Body of pancreas (tissue), 4 donors: ENCODE measurements at regions not wholly inside any gene's neighbourhood (a gene's known extent, or its start where the extent isn't known, plus 50 kb on each side); places are given as distances from the start of the nearest gene placed in this dataset.

Experiments
- POLR2A ChIP-seq, 3 donors: fragments of 450-650 bp; IDR thresholded peaks; one replicate each; pipeline ENCODE4 v1.6.1; 2016; ENCODE audit warnings: antibody characterized with exemption in 3 of 3, mild to moderate bottlenecking in 2 of 3
- TF ChIP-seq, protein P1 (sequence below), 7 experiments: fragments of 450-650 bp in 4 of 7; fragments of 200-600 bp in 3 of 7; sonication (generic) in 3 of 7; IDR thresholded peaks; one replicate each; pipeline ENCODE4 v1.5.1; 2016 to 2019; ENCODE audit warnings: antibody characterized with exemption in 7 of 7

GRCh38 chr5:126044111-126044668 is 379.0 kb upstream of the GRAMD2B start:
- TF ChIP-seq, protein P1, sequence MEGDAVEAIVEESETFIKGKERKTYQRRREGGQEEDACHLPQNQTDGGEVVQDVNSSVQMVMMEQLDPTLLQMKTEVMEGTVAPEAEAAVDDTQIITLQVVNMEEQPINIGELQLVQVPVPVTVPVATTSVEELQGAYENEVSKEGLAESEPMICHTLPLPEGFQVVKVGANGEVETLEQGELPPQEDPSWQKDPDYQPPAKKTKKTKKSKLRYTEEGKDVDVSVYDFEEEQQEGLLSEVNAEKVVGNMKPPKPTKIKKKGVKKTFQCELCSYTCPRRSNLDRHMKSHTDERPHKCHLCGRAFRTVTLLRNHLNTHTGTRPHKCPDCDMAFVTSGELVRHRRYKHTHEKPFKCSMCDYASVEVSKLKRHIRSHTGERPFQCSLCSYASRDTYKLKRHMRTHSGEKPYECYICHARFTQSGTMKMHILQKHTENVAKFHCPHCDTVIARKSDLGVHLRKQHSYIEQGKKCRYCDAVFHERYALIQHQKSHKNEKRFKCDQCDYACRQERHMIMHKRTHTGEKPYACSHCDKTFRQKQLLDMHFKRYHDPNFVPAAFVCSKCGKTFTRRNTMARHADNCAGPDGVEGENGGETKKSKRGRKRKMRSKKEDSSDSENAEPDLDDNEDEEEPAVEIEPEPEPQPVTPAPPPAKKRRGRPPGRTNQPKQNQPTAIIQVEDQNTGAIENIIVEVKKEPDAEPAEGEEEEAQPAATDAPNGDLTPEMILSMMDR (IDR thresholded peaks at IDR 0.05) = no peak
- no peak for TF ChIP-seq POLR2A (IDR thresholded peaks at IDR 0.05)
